Caco-2 (cell line): ENCODE measurements at regions not wholly inside any gene's neighbourhood (a gene's known extent, or its start where the extent isn't known, plus 50 kb on each side); places are given as distances from the start of the nearest gene placed in this dataset.

Experiments used
- BruUV-seq: library from RNA; stranded (reverse); fragments of 400-500 nt; replicated peaks from 2 replicates; lab custom pipeline; 2021; lab: Mats Ljungman, UMichigan
- CTCF ChIA-PET: fragments of 300-600 bp; sonication (Branson Sonifier 250); formaldehyde crosslinking; loops from one replicate; lab custom pipeline; 2022; ENCODE audit warnings: antibody characterized with exemption; lab: Charles Lee
- POLR2A ChIA-PET: fragments of 300-600 bp; sonication (Branson Sonifier 250); formaldehyde crosslinking; loops from one replicate; lab custom pipeline; 2022; ENCODE audit warnings: antibody characterized with exemption; lab: Charles Lee
- DNase-seq, 2 experiments: peaks; one replicate each; pipeline versions ENCODE4 v3.0.0 to v3.0.0-alpha.2; 2020 to 2022
- H3K27me3 ChIP-seq: replicated peaks from 2 replicates; pipeline ENCODE4 v1.6.0; 2011; ENCODE audit warnings: low read length; ENCODE audit not compliant: control insufficient read depth, insufficient read depth
- H3K36me3 ChIP-seq: 2 replicates; pipeline ENCODE4 v1.5.1; 2011; ENCODE audit warnings: low read length; ENCODE audit not compliant: control insufficient read depth, insufficient read depth
- H3K4me1 ChIP-seq: fragments of 250-450 bp; sonication (Bioruptor Pico); 2 replicates; pipeline ENCODE4 v1.5.1; 2020; ENCODE audit warnings: mild to moderate bottlenecking
- H3K4me3 ChIP-seq: 2 replicates; pipeline ENCODE4 v1.5.1; 2011; ENCODE audit warnings: low read depth, mild to moderate bottlenecking, control low read depth, low read length
- H3K9me3 ChIP-seq: fragments of 250-450 bp; sonication (Bioruptor Pico); 2 replicates; pipeline ENCODE4 v1.5.1; 2020; ENCODE audit warnings: mild to moderate bottlenecking, moderate library complexity
- H3K27ac Mint-ChIP-seq: one replicate; pipeline ENCODE4 v1.8.0; 2022; ENCODE audit warnings: mixed read lengths; ENCODE audit not compliant: unreplicated experiment
- H3K27me3 Mint-ChIP-seq: one replicate; pipeline ENCODE4 v1.8.0; 2022; ENCODE audit warnings: mixed read lengths; ENCODE audit not compliant: insufficient read depth, unreplicated experiment
- H3K36me3 Mint-ChIP-seq: one replicate; pipeline ENCODE4 v1.8.0; 2022; ENCODE audit warnings: mild to moderate bottlenecking, mixed read lengths; ENCODE audit not compliant: insufficient read depth, unreplicated experiment
- H3K4me1 Mint-ChIP-seq: one replicate; pipeline ENCODE4 v1.8.0; 2022; ENCODE audit warnings: low read depth, mixed read lengths; ENCODE audit not compliant: unreplicated experiment
- H3K4me3 Mint-ChIP-seq: one replicate; pipeline ENCODE4 v1.8.0; 2022; ENCODE audit warnings: mild to moderate bottlenecking, moderate library complexity, mixed read lengths; ENCODE audit not compliant: unreplicated experiment
- H3K9me3 Mint-ChIP-seq: one replicate; pipeline ENCODE4 v1.8.0; 2022; ENCODE audit warnings: mixed read lengths; ENCODE audit not compliant: unreplicated experiment
- CTCF ChIP-seq, 2 experiments: fragments of 200-600 bp in 1 of 2; IDR thresholded peaks; 1 replicate in 1 of 2; 2 replicates in 1 of 2; pipeline versions ENCODE4 v1.5.1 to v1.8.0; 2011 to 2022; ENCODE audit warnings: antibody characterized with exemption in 1 of 2, control low read depth in 1 of 2, inconsistent platforms in 1 of 2, low read depth in 1 of 2, low read length in 1 of 2, mild to moderate bottlenecking in 1 of 2, moderate library complexity in 1 of 2; ENCODE audit not compliant: insufficient read depth in 1 of 2, severe bottlenecking in 1 of 2, unreplicated experiment in 1 of 2
- intact Hi-C: fragments of 100-400 bp; cut with micrococcal nuclease; formaldehyde crosslinking; loops from one replicate; pipeline ENCODE4 v1.10.0; 2022; ENCODE audit not compliant: unreplicated experiment

GRCh38 chrX:150084496-150085229 is 146.4 kb upstream of the EOLA2 start:
- BruUV-seq: no TSS peak
- Mint-ChIP-seq H3K27me3 (peaks cover 4% of the 10 kb centered on the region), H3K36me3 (no peaks in the 10 kb centered on the region), H3K27ac (no peak overlapping the region), H3K9me3 (no peaks in the 10 kb centered on the region), H3K4me3 (no peak overlapping the region), H3K4me1 (no peaks in the 10 kb centered on the region)
- ChIA-PET CTCF (no interaction called here), POLR2A (no interaction called here)
- Histone ChIP-seq H3K4me3 (no peak overlapping the region), H3K9me3 (no peaks in the 10 kb centered on the region), H3K27me3 (no peaks in the 10 kb centered on the region), H3K36me3 (no peaks in the 10 kb centered on the region), H3K4me1 (no peaks in the 10 kb centered on the region)
- no peak for TF ChIP-seq CTCF (IDR thresholded peaks at IDR 0.05; ENCODE audit: insufficient read depth in 1 of 2, low read depth in 1 of 2, low read length in 1 of 2, severe bottlenecking in 1 of 2, unreplicated experiment in 1 of 2)
- intact Hi-C loops: no loop called here
- DNase-seq: no peak

- intact Hi-C loops: no loop called here
- no peaks in the 10 kb centered on the region for H3K36me3 ChIP-seq
- H3K4me1 ChIP-seq: no peaks in the 10 kb centered on the region
- Mint-ChIP-seq H3K36me3 (no peaks in the 10 kb centered on the region), H3K27me3 (peaks cover 4% of the 10 kb centered on the region), H3K4me1 (no peaks in the 10 kb centered on the region), H3K27ac (no peak overlapping the region), H3K4me3 (no peak overlapping the region), H3K9me3 (no peaks in the 10 kb centered on the region)
- no TSS peak for BruUV-seq
- POLR2A ChIA-PET: no interaction called here
- no peak for DNase-seq
- no peaks in the 10 kb centered on the region for H3K27me3 ChIP-seq
- no peaks in the 10 kb centered on the region for H3K9me3 ChIP-seq
- CTCF ChIA-PET: no interaction called here
- no peak overlapping the region for H3K4me3 ChIP-seq
- no peak for TF ChIP-seq CTCF (IDR thresholded peaks at IDR 0.05; ENCODE audit: insufficient read depth in 1 of 2, low read depth in 1 of 2, low read length in 1 of 2, severe bottlenecking in 1 of 2, unreplicated experiment in 1 of 2)
Measured at GRCh38 chrX:150085881-150086280, 147.6 kb upstream of the EOLA2 start.

- Histone ChIP-seq H3K4me3 (no peak overlapping the region), H3K4me1 (no peaks in the 10 kb centered on the region), H3K27me3 (no peaks in the 10 kb centered on the region), H3K9me3 (no peaks in the 10 kb centered on the region), H3K36me3 (no peaks in the 10 kb centered on the region)
- Mint-ChIP-seq H3K27me3 (peaks cover 4% of the 10 kb centered on the region), H3K36me3 (no peaks in the 10 kb centered on the region), H3K4me1 (no peaks in the 10 kb centered on the region), H3K27ac (no peak overlapping the region), H3K9me3 (no peaks in the 10 kb centered on the region), H3K4me3 (no peak overlapping the region)
- TF ChIP-seq CTCF (IDR thresholded peaks at IDR 0.05; ENCODE audit: insufficient read depth in 1 of 2, low read depth in 1 of 2, low read length in 1 of 2, severe bottlenecking in 1 of 2, unreplicated experiment in 1 of 2): no peak
- intact Hi-C loops: no loop called here
- BruUV-seq: no TSS peak
- POLR2A ChIA-PET: no interaction called here
- DNase-seq: no peak
- CTCF ChIA-PET: no interaction called here
Measured at GRCh38 chrX:150086371-150086770, 148.1 kb upstream of the EOLA2 start.
